Testis (tissue), 2 donors: ENCODE measurements at regions not wholly inside any gene's neighbourhood (a gene's known extent, or its start where the extent isn't known, plus 50 kb on each side); places are given as distances from the start of the nearest gene placed in this dataset.

Experiments used
- CTCF ChIP-seq, 3 experiments: fragments of 450-650 bp in 2 of 3; fragments of 200-600 bp in 1 of 3; sonication (generic) in 1 of 3; IDR thresholded peaks; one replicate each; pipeline ENCODE4 v1.5.1; 2016 to 2019; ENCODE audit warnings: antibody characterized with exemption in 3 of 3, mild to moderate bottlenecking in 2 of 3, moderate library complexity in 1 of 3
- POLR2A ChIP-seq: fragments of 450-650 bp; IDR thresholded peaks from one replicate; pipeline ENCODE4 v1.6.1; 2017; ENCODE audit warnings: antibody characterized with exemption, mild to moderate bottlenecking, moderate library complexity

- TF ChIP-seq CTCF (IDR thresholded peaks at IDR 0.05) (no peak), POLR2A (no peak)
Measured at GRCh38 chr6:27139756-27140579, 107.5 kb upstream of the PRSS16 start.
